HCT116 (cell line): ENCODE measurements at regions not wholly inside any gene's neighbourhood (a gene's known extent, or its start where the extent isn't known, plus 50 kb on each side); places are given as distances from the start of the nearest gene placed in this dataset.

Source experiments
- ATAC-seq: fragments of 200-7000 bp; cut with Tn5 transposase; 2 replicates; pipeline ENCODE4 v1.9.1; 2020; ENCODE audit warnings: mild to moderate bottlenecking, moderate library complexity
- BruUV-seq: library from RNA; stranded (reverse); fragments of 400-500 nt; replicated peaks from 2 replicates; lab custom pipeline; 2021; lab: Mats Ljungman, UMichigan
- CTCF ChIA-PET: fragments of 300-600 bp; sonication (Branson Sonifier 250); formaldehyde crosslinking; loops from one replicate; lab custom pipeline; 2021; ENCODE audit warnings: antibody characterized with exemption; lab: Charles Lee
- POLR2A ChIA-PET: fragments of 300-600, 350-600 bp; sonication (Branson Sonifier 250); formaldehyde crosslinking; loops from one replicate; lab custom pipeline; 2021; ENCODE audit warnings: antibody characterized with exemption; lab: Charles Lee
- RAD21 ChIA-PET, 2 experiments: fragments of 300-600 bp; sonication (Branson Sonifier 250); formaldehyde crosslinking; loops; one replicate each; lab custom pipeline; 2023; ENCODE audit warnings: low total read pairs in 2 of 2; ENCODE audit not compliant: uncharacterized antibody in 2 of 2, unreplicated experiment in 2 of 2, low non-redundant PET in 1 of 2; lab: Charles Lee
- DNase-seq: peaks from one replicate; pipeline ENCODE4 v3.0.0-alpha.2; 2010; ENCODE audit warnings: low read depth, low spot score
- H2AFZ ChIP-seq: fragments of 200-600 bp; shearing (Covaris generic), sonication (generic); 2 replicates; pipeline ENCODE4 v1.6.1; 2017; ENCODE audit warnings: low read depth, mixed run types, mixed read lengths, antibody characterized with exemption, low read length; ENCODE audit not compliant: poor library complexity, severe bottlenecking
- H3K27ac ChIP-seq: 2 replicates; pipeline ENCODE4 v1.5.1; 2012; ENCODE audit warnings: low read depth, low read length
- H3K27me3 ChIP-seq: fragments of 200-600 bp; sonication (generic); 2 replicates; pipeline ENCODE4 v1.6.1; 2016; ENCODE audit warnings: mixed run types, low read length, mixed read lengths; ENCODE audit not compliant: insufficient read depth
- H3K36me3 ChIP-seq, 2 experiments: fragments of 200-500 bp in 1 of 2; fragments of 200-600 bp in 1 of 2; sonication (Bioruptor generic) in 1 of 2; sonication (generic) in 1 of 2; 2 replicates each; pipeline versions ENCODE4 v1.5.1 to v1.6.1; 2014 to 2016; ENCODE audit warnings: low read length in 2 of 2, inconsistent platforms in 1 of 2, mixed read lengths in 1 of 2, mixed run types in 1 of 2; ENCODE audit not compliant: insufficient read depth in 2 of 2, control insufficient read depth in 1 of 2
- H3K4me1 ChIP-seq, 2 experiments: fragments of 200-600 bp in 1 of 2; sonication (generic) in 1 of 2; 2 replicates each; pipeline versions ENCODE4 v1.5.1 to v1.6.1; 2012 to 2017; ENCODE audit warnings: low read length in 2 of 2, inconsistent platforms in 1 of 2, mild to moderate bottlenecking in 1 of 2, mixed read lengths in 1 of 2, mixed run types in 1 of 2, moderate library complexity in 1 of 2; ENCODE audit not compliant: insufficient read depth in 2 of 2, control insufficient read depth in 1 of 2
- H3K4me2 ChIP-seq: fragments of 200-600 bp; sonication (generic); 2 replicates; pipeline ENCODE4 v1.6.1; 2017; ENCODE audit warnings: mixed run types, low read length, mixed read lengths
- H3K4me3 ChIP-seq, 2 experiments: fragments of 200-600 bp in 1 of 2; sonication (generic) in 1 of 2; replicated peaks in 1 of 2; 2 replicates each; pipeline ENCODE4 v1.5.1; 2011 to 2016; ENCODE audit warnings: low read length in 2 of 2, control low read depth in 1 of 2, low read depth in 1 of 2, mild to moderate bottlenecking in 1 of 2, mixed read lengths in 1 of 2, mixed run types in 1 of 2
- H3K79me2 ChIP-seq: fragments of 200-600 bp; sonication (generic); 2 replicates; pipeline ENCODE4 v1.6.1; 2017; ENCODE audit warnings: mild to moderate bottlenecking, mixed run types, low read length, moderate library complexity, mixed read lengths; ENCODE audit not compliant: insufficient read depth
- H3K9ac ChIP-seq: fragments of 200-600 bp; sonication (generic); 2 replicates; pipeline ENCODE4 v1.6.1; 2016; ENCODE audit warnings: low read length, mixed read lengths
- H3K9me2 ChIP-seq: fragments of 200-600 bp; sonication (generic), shearing (Covaris generic); 2 replicates; pipeline ENCODE4 v1.6.1; 2017; ENCODE audit warnings: mixed run types, mild to moderate bottlenecking, moderate library complexity; ENCODE audit not compliant: insufficient read depth
- H3K9me3 ChIP-seq, 2 experiments: fragments of 200-500 bp in 1 of 2; fragments of 200-600 bp in 1 of 2; sonication (Bioruptor generic) in 1 of 2; sonication (generic) in 1 of 2; 2 replicates each; pipeline ENCODE4 v1.6.1; 2014 to 2017; ENCODE audit warnings: low read length in 2 of 2, mixed read lengths in 2 of 2, inconsistent platforms in 1 of 2, low read depth in 1 of 2, mild to moderate bottlenecking in 1 of 2, mixed run types in 1 of 2, moderate library complexity in 1 of 2; ENCODE audit not compliant: control insufficient read depth in 1 of 2, insufficient read depth in 1 of 2
- H4K20me1 ChIP-seq: fragments of 200-600 bp; sonication (generic), shearing (Covaris generic); 2 replicates; pipeline ENCODE4 v1.6.1; 2017; ENCODE audit warnings: mixed run types, mild to moderate bottlenecking, moderate library complexity; ENCODE audit not compliant: insufficient read depth
- ATF3 ChIP-seq: IDR thresholded peaks from 2 replicates; pipeline ENCODE4 v1.6.1; 2012
- CBX3 ChIP-seq: IDR thresholded peaks from 2 replicates; pipeline ENCODE4 v1.6.1; 2012; ENCODE audit warnings: low read depth
- CEBPB ChIP-seq: IDR thresholded peaks from 2 replicates; pipeline ENCODE4 v1.6.1; 2012; ENCODE audit warnings: low read depth
- CTCF ChIP-seq, 3 experiments: fragments of 200-600 bp in 1 of 3; sonication (generic) in 1 of 3; IDR thresholded peaks in 2 of 3; conservative IDR thresholded peaks in 1 of 3; 2 replicates each; pipeline ENCODE4 v1.5.1; 2012 to 2017; ENCODE audit warnings: low read depth in 2 of 3, low read length in 2 of 3, antibody characterized with exemption in 1 of 3, borderline replicate concordance in 1 of 3, control low read depth in 1 of 3, mild to moderate bottlenecking in 1 of 3, mixed read lengths in 1 of 3, mixed run types in 1 of 3, moderate library complexity in 1 of 3; ENCODE audit not compliant: insufficient read depth in 1 of 3
- EGR1 ChIP-seq: IDR thresholded peaks from 2 replicates; pipeline ENCODE4 v1.6.1; 2012; ENCODE audit warnings: low read depth
- ELF1 ChIP-seq: IDR thresholded peaks from 2 replicates; pipeline ENCODE4 v1.6.1; 2012; ENCODE audit warnings: low read depth, borderline replicate concordance
- EZH2 ChIP-seq: fragments of 200-600 bp; sonication (generic); IDR thresholded peaks from 2 replicates; pipeline ENCODE4 v1.6.1; 2017; ENCODE audit warnings: antibody characterized with exemption, mixed run types
- EZH2phosphoT487 ChIP-seq: fragments of 200-600 bp; IDR thresholded peaks from 2 replicates; pipeline ENCODE4 v1.6.1; 2018; ENCODE audit warnings: antibody characterized with exemption, borderline replicate concordance
- FOSL1 ChIP-seq: IDR thresholded peaks from 2 replicates; pipeline ENCODE4 v1.6.1; 2012; ENCODE audit warnings: low read depth
- JUND ChIP-seq: IDR thresholded peaks from 2 replicates; pipeline ENCODE4 v1.6.1; 2012
- POLR2A ChIP-seq: IDR thresholded peaks from 2 replicates; pipeline ENCODE4 v1.7.0; 2011; ENCODE audit warnings: borderline replicate concordance; ENCODE audit not compliant: insufficient read depth, insufficient read length; ENCODE audit errors: extremely low read depth
- POLR2AphosphoS5 ChIP-seq: IDR thresholded peaks from 2 replicates; pipeline ENCODE4 v1.6.1; 2011; ENCODE audit warnings: mild to moderate bottlenecking, low read depth, low read length, moderate library complexity
- RAD21 ChIP-seq: IDR thresholded peaks from 2 replicates; pipeline ENCODE4 v1.6.1; 2012; ENCODE audit warnings: low read depth, mild to moderate bottlenecking
- SIN3A ChIP-seq: IDR thresholded peaks from 2 replicates; pipeline ENCODE4 v1.6.1; 2012; ENCODE audit warnings: low read depth
- SP1 ChIP-seq: IDR thresholded peaks from 2 replicates; pipeline ENCODE4 v1.6.1; 2012; ENCODE audit warnings: low read depth
- SRF ChIP-seq: IDR thresholded peaks from 2 replicates; pipeline ENCODE4 v1.6.1; 2012; ENCODE audit warnings: low read depth
- TCF7L2 ChIP-seq: IDR thresholded peaks from 2 replicates; pipeline ENCODE4 v1.7.0; 2011; ENCODE audit warnings: borderline replicate concordance, inconsistent platforms; ENCODE audit not compliant: insufficient read depth, insufficient read length; ENCODE audit errors: extremely low read depth
- ZFX ChIP-seq: fragments of 450-650 bp; IDR thresholded peaks from 2 replicates; pipeline ENCODE4 v1.6.1; 2017
- ZNF274 ChIP-seq: fragments of 200-500 bp; sonication (Bioruptor generic); IDR thresholded peaks from 2 replicates; pipeline ENCODE4 v1.6.1; 2014; ENCODE audit warnings: mild to moderate bottlenecking, low read depth, low read length, inconsistent platforms
- intact Hi-C: fragments of 100-400 bp; cut with micrococcal nuclease; formaldehyde crosslinking; loops from 2 replicates; pipeline ENCODE4 v1.10.0; 2022
- TF ChIP-seq, protein P1 (sequence below): IDR thresholded peaks from 2 replicates; pipeline ENCODE4 v1.6.1; 2012

DNA sequence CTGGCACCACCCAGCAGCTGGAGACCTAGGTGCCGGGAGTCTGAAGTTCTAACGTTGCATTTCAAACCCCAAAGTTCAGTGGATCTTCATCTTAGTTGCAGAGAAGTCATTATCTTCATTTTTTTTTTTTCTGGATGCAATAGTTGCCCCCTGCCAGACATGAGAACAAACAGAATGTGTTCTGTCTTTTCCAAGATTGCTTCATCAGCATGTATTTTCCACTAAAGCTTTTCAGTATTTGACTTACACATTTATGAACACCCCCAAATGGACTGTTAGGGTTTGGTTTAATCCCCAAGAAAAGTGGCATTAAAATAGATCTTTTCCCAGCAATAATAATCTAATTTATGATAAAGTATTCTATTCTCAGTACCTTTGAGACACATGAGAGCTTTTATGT is 135.2 kb upstream of the OSMR start:
- no peak overlapping the region for H3K9ac ChIP-seq
- no peak overlapping the region for H3K4me3 ChIP-seq
- RAD21 ChIA-PET = no interaction called here
- H3K4me2 ChIP-seq = no peak overlapping the region
- no peaks in the 10 kb centered on the region for H3K4me1 ChIP-seq
- H4K20me1 ChIP-seq = no peaks in the 10 kb centered on the region
- no peaks in the 10 kb centered on the region for H3K9me3 ChIP-seq
- no peak for DNase-seq
- H3K36me3 ChIP-seq = no peaks in the 10 kb centered on the region
- no peak for TF ChIP-seq CTCF (IDR thresholded peaks at IDR 0.05 in 2 of 3, conservative IDR thresholded peaks at IDR 0.05 in 1 of 3; ENCODE audit: borderline replicate concordance in 1 of 3, insufficient read depth in 1 of 3, low read depth in 2 of 3, low read length in 2 of 3)
- no peak for TF ChIP-seq ZFX
- TF ChIP-seq CBX3 = no peak
- no peaks in the 10 kb centered on the region for H3K9me2 ChIP-seq
- H3K79me2 ChIP-seq = no peaks in the 10 kb centered on the region
- POLR2A ChIA-PET = no interaction called here
- intact Hi-C loops = no loop called here
- no TSS peak for BruUV-seq
- H3K27ac ChIP-seq = no peak overlapping the region
- no peak for ATAC-seq
- H2AFZ ChIP-seq = no peak overlapping the region
- no peaks in the 10 kb centered on the region for H3K27me3 ChIP-seq
- CTCF ChIA-PET = no interaction called here

DNA sequence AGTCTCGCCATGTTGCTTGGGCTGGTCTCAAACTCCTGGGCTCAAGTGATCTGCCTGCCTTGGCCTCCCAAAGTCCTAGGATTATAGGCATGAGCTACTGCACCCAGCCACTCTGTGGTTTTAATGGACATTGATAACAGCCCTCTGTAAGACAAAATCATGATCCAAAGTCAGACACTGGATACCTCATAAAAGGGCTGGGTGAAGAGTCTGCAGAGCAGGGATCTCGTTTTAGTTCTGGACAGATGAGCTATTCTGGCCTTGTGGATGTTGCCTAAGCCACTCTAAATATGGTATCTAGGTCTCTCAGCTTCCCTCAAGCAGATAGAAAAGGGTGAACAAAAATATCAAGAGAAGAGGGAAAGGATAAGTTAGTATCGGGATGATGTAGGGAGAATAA is 133.4 kb upstream of the OSMR start:
- Histone ChIP-seq H4K20me1 (no peaks in the 10 kb centered on the region), H3K27me3 (no peaks in the 10 kb centered on the region), H3K4me3 (no peak overlapping the region), H2AFZ (no peak overlapping the region), H3K9me2 (no peaks in the 10 kb centered on the region), H3K27ac (no peak overlapping the region), H3K4me2 (no peak overlapping the region), H3K36me3 (no peaks in the 10 kb centered on the region), H3K9me3 (no peaks in the 10 kb centered on the region), H3K9ac (no peak overlapping the region), H3K4me1 (no peaks in the 10 kb centered on the region), H3K79me2 (no peaks in the 10 kb centered on the region)
- ChIA-PET POLR2A (no interaction called here), CTCF (no interaction called here), RAD21 (no interaction called here)
- DNase-seq (no peak), ATAC-seq (no peak)
- intact Hi-C loops = no loop called here
- no TSS peak for BruUV-seq
- TF ChIP-seq POLR2A (no peak), JUND (no peak), TCF7L2 (no peak), EGR1 (no peak), POLR2AphosphoS5 (no peak), EZH2phosphoT487 (no peak), ZNF274 (no peak), CBX3 (no peak), SRF (no peak), FOSL1 (no peak), RAD21 (no peak), EZH2 (no peak), CEBPB (no peak), ELF1 (no peak), ZFX (no peak), CTCF (IDR thresholded peaks at IDR 0.05 in 2 of 3, conservative IDR thresholded peaks at IDR 0.05 in 1 of 3; ENCODE audit: borderline replicate concordance in 1 of 3, insufficient read depth in 1 of 3, low read depth in 2 of 3, low read length in 2 of 3) (no peak), SP1 (no peak), SIN3A (no peak), ATF3 (no peak)
- TF ChIP-seq, protein P1, sequence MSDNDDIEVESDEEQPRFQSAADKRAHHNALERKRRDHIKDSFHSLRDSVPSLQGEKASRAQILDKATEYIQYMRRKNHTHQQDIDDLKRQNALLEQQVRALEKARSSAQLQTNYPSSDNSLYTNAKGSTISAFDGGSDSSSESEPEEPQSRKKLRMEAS = no peak
